CD14-positive monocyte (primary cell): ENCODE measurements at regions not wholly inside any gene's neighbourhood (a gene's known extent, or its start where the extent isn't known, plus 50 kb on each side); places are given as distances from the start of the nearest gene placed in this dataset.

Experiments
- DNase-seq, 3 donors: peaks; one replicate each; pipeline ENCODE4 v3.0.0-alpha.2; 2011 to 2022
- H2AFZ ChIP-seq: 2 replicates; pipeline ENCODE4 v1.6.0; 2012; ENCODE audit warnings: mild to moderate bottlenecking, low read depth, low read length, inconsistent platforms; ENCODE audit not compliant: insufficient read depth, poor library complexity, severe bottlenecking
- H3K27ac ChIP-seq, 2 donors: 1 replicate in 1 of 2; 2 replicates in 1 of 2; pipeline ENCODE4 v1.5.1; 2012 to 2013; ENCODE audit warnings: low read length in 2 of 2, control low read depth in 1 of 2, inconsistent platforms in 1 of 2, low read depth in 1 of 2, mild to moderate bottlenecking in 1 of 2
- H3K27me3 ChIP-seq, 2 donors: one replicate each; pipeline versions ENCODE4 v1.6.0 to v1.6.1; 2011 to 2013; ENCODE audit warnings: low read length in 2 of 2; ENCODE audit not compliant: control insufficient read depth in 2 of 2, insufficient read depth in 2 of 2
- H3K36me3 ChIP-seq, 2 donors: replicated peaks in 1 of 2; 1 replicate in 1 of 2; 2 replicates in 1 of 2; pipeline versions ENCODE4 v1.5.1 to v1.6.1; 2012 to 2013; ENCODE audit warnings: low read length in 2 of 2, control low read depth in 1 of 2, inconsistent platforms in 1 of 2, mild to moderate bottlenecking in 1 of 2; ENCODE audit not compliant: insufficient read depth in 2 of 2, control insufficient read depth in 1 of 2
- H3K4me1 ChIP-seq, 2 donors: 1 replicate in 1 of 2; 2 replicates in 1 of 2; pipeline versions ENCODE4 v1.5.1 to v1.6.1; 2012 to 2013; ENCODE audit warnings: low read length in 2 of 2, control low read depth in 1 of 2, inconsistent platforms in 1 of 2, mild to moderate bottlenecking in 1 of 2, moderate library complexity in 1 of 2; ENCODE audit not compliant: insufficient read depth in 2 of 2, control insufficient read depth in 1 of 2
- H3K4me2 ChIP-seq: replicated peaks from 2 replicates; pipeline ENCODE3; 2012; ENCODE audit warnings: low read length, moderate library complexity, mild to moderate bottlenecking; ENCODE audit not compliant: poor library complexity, severe bottlenecking; ENCODE audit errors: extremely low read depth
- H3K4me3 ChIP-seq, 3 experiments: fragments of 200-600 bp in 1 of 3; sonication (generic) in 1 of 3; replicated peaks in 1 of 3; 1 replicate in 2 of 3; 2 replicates in 1 of 3; pipeline ENCODE4 v1.5.1; 2011 to 2013; ENCODE audit warnings: low read length in 3 of 3, mild to moderate bottlenecking in 3 of 3, control low read depth in 2 of 3, low read depth in 2 of 3, inconsistent platforms in 1 of 3, moderate library complexity in 1 of 3
- H3K79me2 ChIP-seq: 2 replicates; pipeline ENCODE4 v1.6.0; 2012; ENCODE audit warnings: mild to moderate bottlenecking, control low read depth, inconsistent platforms, low read length, moderate library complexity; ENCODE audit not compliant: insufficient read depth
- H3K9ac ChIP-seq: 2 replicates; pipeline ENCODE4 v1.6.0; 2017; ENCODE audit warnings: low read length, mild to moderate bottlenecking; ENCODE audit not compliant: insufficient read depth, poor library complexity, severe bottlenecking
- H3K9me3 ChIP-seq, 2 donors: replicated peaks in 1 of 2; 1 replicate in 1 of 2; 2 replicates in 1 of 2; pipeline versions ENCODE4 v1.5.1 to v1.6.1; 2012 to 2013; ENCODE audit warnings: low read length in 2 of 2, control low read depth in 1 of 2; ENCODE audit not compliant: control insufficient read depth in 1 of 2, insufficient read depth in 1 of 2
- H4K20me1 ChIP-seq: 2 replicates; pipeline ENCODE4 v1.6.0; 2012; ENCODE audit warnings: mild to moderate bottlenecking, low read length, control low read depth, moderate library complexity; ENCODE audit not compliant: insufficient read depth
- H3K27ac Mint-ChIP-seq, 7 donors: one replicate each; pipeline ENCODE4 v1.8.0; 2020; ENCODE audit warnings: mild to moderate bottlenecking in 7 of 7, mixed read lengths in 7 of 7, moderate library complexity in 6 of 7, inconsistent platforms in 2 of 7
- H3K27me3 Mint-ChIP-seq, 3 donors: one replicate each; pipeline ENCODE4 v1.8.0; 2021 to 2022; ENCODE audit warnings: low read depth in 3 of 3, mild to moderate bottlenecking in 3 of 3, mixed read lengths in 3 of 3, moderate library complexity in 3 of 3, inconsistent platforms in 1 of 3
- H3K36me3 Mint-ChIP-seq, 2 donors: one replicate each; pipeline ENCODE4 v1.8.0; 2020; ENCODE audit warnings: mixed read lengths in 2 of 2, inconsistent platforms in 1 of 2, mild to moderate bottlenecking in 1 of 2
- H3K4me1 Mint-ChIP-seq: one replicate; pipeline ENCODE4 v1.8.0; 2020; ENCODE audit warnings: mild to moderate bottlenecking, mixed read lengths
- H3K4me3 Mint-ChIP-seq, 2 donors: one replicate each; pipeline ENCODE4 v1.8.0; 2020; ENCODE audit warnings: mild to moderate bottlenecking in 2 of 2, mixed read lengths in 2 of 2, moderate library complexity in 1 of 2
- H3K9me3 Mint-ChIP-seq, 7 donors: one replicate each; pipeline ENCODE4 v1.8.0; 2020 to 2022; ENCODE audit warnings: mixed read lengths in 7 of 7, mild to moderate bottlenecking in 6 of 7, moderate library complexity in 6 of 7, inconsistent platforms in 2 of 7
- WGBS: methylation state at CpG from one replicate; pipeline ENCODE4 v1.1.5; 2013; ENCODE audit warnings: missing lambda C conversion rate; ENCODE audit not compliant: insufficient coverage; 5-methylcytosine and 5-hydroxymethylcytosine counted together
- intact Hi-C, 2 donors: fragments of 100-400 bp; cut with micrococcal nuclease; formaldehyde crosslinking; loops; one replicate each; pipeline versions ENCODE4 v1.15.0 to v1.15.1; 2023
- TF ChIP-seq, protein P1 (sequence below): fragments of 200-600 bp; IDR thresholded peaks from one replicate; pipeline ENCODE4 v1.8.0; 2022; ENCODE audit warnings: antibody characterized with exemption, mild to moderate bottlenecking

DNA sequence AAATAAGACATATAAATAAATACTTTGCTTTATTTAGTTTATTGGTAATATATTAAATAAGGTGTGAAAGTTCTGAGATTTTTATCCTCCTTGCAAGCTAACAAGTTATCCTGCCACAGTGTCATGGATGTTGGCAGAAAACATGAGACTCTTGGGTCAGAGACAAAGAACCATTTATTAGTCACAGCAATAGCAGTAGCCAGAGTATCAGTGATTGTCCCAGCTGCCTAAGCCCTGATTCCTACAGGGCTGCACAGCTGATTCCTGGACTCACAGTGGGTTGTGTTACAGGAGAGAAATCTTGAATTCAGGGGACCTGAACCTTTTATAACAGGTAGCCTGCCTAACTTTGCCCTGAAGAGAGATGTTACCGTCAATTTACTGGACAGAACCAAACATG lies 304.5 kb upstream of the ZNF608 start:
- Mint-ChIP-seq H3K27me3 (peaks cover 0 to 1% (median 0%) of the 10 kb centered on the region in 3 donors), H3K4me3 (no peak overlapping the region), H3K4me1 (peaks cover 4% of the 10 kb centered on the region), H3K27ac (no peak overlapping the region), H3K9me3 (peaks cover 0 to 4% (median 0%) of the 10 kb centered on the region in 7 donors), H3K36me3 (peaks cover 0 to 1% of the 10 kb centered on the region in 2 donors)
- intact Hi-C loops: no loop called here
- no peak for DNase-seq
- H3K4me2 ChIP-seq: no peak overlapping the region
- no peak overlapping the region for H3K4me3 ChIP-seq
- no peak overlapping the region for H2AFZ ChIP-seq
- TF ChIP-seq, protein P1, sequence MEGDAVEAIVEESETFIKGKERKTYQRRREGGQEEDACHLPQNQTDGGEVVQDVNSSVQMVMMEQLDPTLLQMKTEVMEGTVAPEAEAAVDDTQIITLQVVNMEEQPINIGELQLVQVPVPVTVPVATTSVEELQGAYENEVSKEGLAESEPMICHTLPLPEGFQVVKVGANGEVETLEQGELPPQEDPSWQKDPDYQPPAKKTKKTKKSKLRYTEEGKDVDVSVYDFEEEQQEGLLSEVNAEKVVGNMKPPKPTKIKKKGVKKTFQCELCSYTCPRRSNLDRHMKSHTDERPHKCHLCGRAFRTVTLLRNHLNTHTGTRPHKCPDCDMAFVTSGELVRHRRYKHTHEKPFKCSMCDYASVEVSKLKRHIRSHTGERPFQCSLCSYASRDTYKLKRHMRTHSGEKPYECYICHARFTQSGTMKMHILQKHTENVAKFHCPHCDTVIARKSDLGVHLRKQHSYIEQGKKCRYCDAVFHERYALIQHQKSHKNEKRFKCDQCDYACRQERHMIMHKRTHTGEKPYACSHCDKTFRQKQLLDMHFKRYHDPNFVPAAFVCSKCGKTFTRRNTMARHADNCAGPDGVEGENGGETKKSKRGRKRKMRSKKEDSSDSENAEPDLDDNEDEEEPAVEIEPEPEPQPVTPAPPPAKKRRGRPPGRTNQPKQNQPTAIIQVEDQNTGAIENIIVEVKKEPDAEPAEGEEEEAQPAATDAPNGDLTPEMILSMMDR: no peak
- no peaks in the 10 kb centered on the region for H3K9me3 ChIP-seq
- no peaks in the 10 kb centered on the region for H3K36me3 ChIP-seq
- no peak overlapping the region for H3K27ac ChIP-seq
- no peak overlapping the region for H3K9ac ChIP-seq
- WGBS: no CpG with 5 or more reads among the region's 1 CpG
- no peaks in the 10 kb centered on the region for H3K79me2 ChIP-seq
- H4K20me1 ChIP-seq: no peaks in the 10 kb centered on the region
- no peaks in the 10 kb centered on the region for H3K27me3 ChIP-seq
- H3K4me1 ChIP-seq: peaks cover 0 to under 1% of the 10 kb centered on the region in 2 donors

DNA sequence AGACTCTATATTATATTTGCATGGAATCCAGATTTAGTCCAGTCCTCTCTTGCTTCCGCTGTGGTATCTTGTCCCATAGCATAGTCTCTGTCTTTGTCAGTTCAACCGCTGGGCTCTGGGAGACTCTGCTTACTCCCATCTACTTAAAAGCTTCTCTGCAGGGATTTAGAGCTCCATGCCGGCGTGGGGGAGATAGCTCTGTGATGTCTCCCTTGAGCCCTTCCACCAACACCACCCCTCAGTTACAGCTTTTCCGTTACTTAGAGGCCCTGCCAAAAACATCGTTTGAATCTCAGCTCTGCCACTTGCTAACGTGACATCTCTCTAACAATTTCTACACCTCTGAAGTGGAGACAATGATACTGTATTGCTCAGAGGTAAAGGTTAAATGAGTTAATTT lies 306.1 kb upstream of the ZNF608 start:
- peaks cover 16% of the 10 kb centered on the region for H3K4me1 Mint-ChIP-seq
- TF ChIP-seq, protein P1: no peak
- H3K27me3 Mint-ChIP-seq: peaks cover 0 to 1% (median 0%) of the 10 kb centered on the region in 3 donors
- H3K79me2 ChIP-seq: no peaks in the 10 kb centered on the region
- H3K27me3 ChIP-seq: no peaks in the 10 kb centered on the region
- no peak overlapping the region for H3K4me3 ChIP-seq
- WGBS: 100% methylated on average over 2 of the region's 7 CpGs
- peaks cover 7 to 11% of the 10 kb centered on the region in 2 donors for H3K4me1 ChIP-seq
- peaks cover 0 to 1% of the 10 kb centered on the region in 2 donors for H3K36me3 Mint-ChIP-seq
- no peak for DNase-seq
- no peak overlapping the region for H3K4me2 ChIP-seq
- H2AFZ ChIP-seq: no peak overlapping the region
- H4K20me1 ChIP-seq: no peaks in the 10 kb centered on the region
- no peaks in the 10 kb centered on the region for H3K36me3 ChIP-seq
- no peak overlapping the region for H3K27ac ChIP-seq
- no peaks in the 10 kb centered on the region for H3K9me3 ChIP-seq
- no peak overlapping the region for H3K4me3 Mint-ChIP-seq
- intact Hi-C loops: no loop called here
- H3K27ac Mint-ChIP-seq: no peak overlapping the region
- H3K9ac ChIP-seq: no peak overlapping the region
- peaks cover 0 to 3% (median 0%) of the 10 kb centered on the region in 7 donors for H3K9me3 Mint-ChIP-seq
